Caco-2 (cell line): ENCODE measurements at regions not wholly inside any gene's neighbourhood (a gene's known extent, or its start where the extent isn't known, plus 50 kb on each side); places are given as distances from the start of the nearest gene placed in this dataset.

Source experiments
- BruUV-seq: library from RNA; stranded (reverse); fragments of 400-500 nt; replicated peaks from 2 replicates; lab custom pipeline; 2021; lab: Mats Ljungman, UMichigan
- CTCF ChIA-PET: fragments of 300-600 bp; sonication (Branson Sonifier 250); formaldehyde crosslinking; loops from one replicate; lab custom pipeline; 2022; ENCODE audit warnings: antibody characterized with exemption; lab: Charles Lee
- POLR2A ChIA-PET: fragments of 300-600 bp; sonication (Branson Sonifier 250); formaldehyde crosslinking; loops from one replicate; lab custom pipeline; 2022; ENCODE audit warnings: antibody characterized with exemption; lab: Charles Lee
- DNase-seq, 2 experiments: peaks; one replicate each; pipeline versions ENCODE4 v3.0.0 to v3.0.0-alpha.2; 2020 to 2022
- H3K27me3 ChIP-seq: replicated peaks from 2 replicates; pipeline ENCODE4 v1.6.0; 2011; ENCODE audit warnings: low read length; ENCODE audit not compliant: control insufficient read depth, insufficient read depth
- H3K36me3 ChIP-seq: 2 replicates; pipeline ENCODE4 v1.5.1; 2011; ENCODE audit warnings: low read length; ENCODE audit not compliant: control insufficient read depth, insufficient read depth
- H3K4me1 ChIP-seq: fragments of 250-450 bp; sonication (Bioruptor Pico); 2 replicates; pipeline ENCODE4 v1.5.1; 2020; ENCODE audit warnings: mild to moderate bottlenecking
- H3K4me3 ChIP-seq: 2 replicates; pipeline ENCODE4 v1.5.1; 2011; ENCODE audit warnings: low read depth, mild to moderate bottlenecking, control low read depth, low read length
- H3K9me3 ChIP-seq: fragments of 250-450 bp; sonication (Bioruptor Pico); 2 replicates; pipeline ENCODE4 v1.5.1; 2020; ENCODE audit warnings: mild to moderate bottlenecking, moderate library complexity
- H3K27ac Mint-ChIP-seq: one replicate; pipeline ENCODE4 v1.8.0; 2022; ENCODE audit warnings: mixed read lengths; ENCODE audit not compliant: unreplicated experiment
- H3K27me3 Mint-ChIP-seq: one replicate; pipeline ENCODE4 v1.8.0; 2022; ENCODE audit warnings: mixed read lengths; ENCODE audit not compliant: insufficient read depth, unreplicated experiment
- H3K36me3 Mint-ChIP-seq: one replicate; pipeline ENCODE4 v1.8.0; 2022; ENCODE audit warnings: mild to moderate bottlenecking, mixed read lengths; ENCODE audit not compliant: insufficient read depth, unreplicated experiment
- H3K4me1 Mint-ChIP-seq: one replicate; pipeline ENCODE4 v1.8.0; 2022; ENCODE audit warnings: low read depth, mixed read lengths; ENCODE audit not compliant: unreplicated experiment
- H3K4me3 Mint-ChIP-seq: one replicate; pipeline ENCODE4 v1.8.0; 2022; ENCODE audit warnings: mild to moderate bottlenecking, moderate library complexity, mixed read lengths; ENCODE audit not compliant: unreplicated experiment
- H3K9me3 Mint-ChIP-seq: one replicate; pipeline ENCODE4 v1.8.0; 2022; ENCODE audit warnings: mixed read lengths; ENCODE audit not compliant: unreplicated experiment
- CTCF ChIP-seq, 2 experiments: fragments of 200-600 bp in 1 of 2; IDR thresholded peaks; 1 replicate in 1 of 2; 2 replicates in 1 of 2; pipeline versions ENCODE4 v1.5.1 to v1.8.0; 2011 to 2022; ENCODE audit warnings: antibody characterized with exemption in 1 of 2, control low read depth in 1 of 2, inconsistent platforms in 1 of 2, low read depth in 1 of 2, low read length in 1 of 2, mild to moderate bottlenecking in 1 of 2, moderate library complexity in 1 of 2; ENCODE audit not compliant: insufficient read depth in 1 of 2, severe bottlenecking in 1 of 2, unreplicated experiment in 1 of 2
- intact Hi-C: fragments of 100-400 bp; cut with micrococcal nuclease; formaldehyde crosslinking; loops from one replicate; pipeline ENCODE4 v1.10.0; 2022; ENCODE audit not compliant: unreplicated experiment

GRCh38 chr7:25361863-25362262 is 133.6 kb upstream of the NPVF start:
- H3K27me3 Mint-ChIP-seq, result peaks cover 14% of the 10 kb centered on the region
- CTCF ChIA-PET, result no interaction called here

GRCh38 chr7:25368599-25369201 is 140.4 kb upstream of the NPVF start:
- Histone ChIP-seq H3K4me1 (no peaks in the 10 kb centered on the region), H3K27me3 (no peaks in the 10 kb centered on the region), H3K36me3 (no peaks in the 10 kb centered on the region), H3K4me3 (no peak overlapping the region), H3K9me3 (peaks cover 11% of the 10 kb centered on the region)
- H3K27ac Mint-ChIP-seq, result no peak overlapping the region
- peaks cover 17% of the 10 kb centered on the region for H3K27me3 Mint-ChIP-seq
- intact Hi-C loops, result no loop called here
- POLR2A ChIA-PET, result no interaction called here
- no peak for DNase-seq
- no peak overlapping the region for H3K4me3 Mint-ChIP-seq
- H3K4me1 Mint-ChIP-seq, result no peaks in the 10 kb centered on the region
- CTCF ChIA-PET, result no interaction called here
- BruUV-seq, result no TSS peak
- peaks cover 29% of the 10 kb centered on the region for H3K9me3 Mint-ChIP-seq
- no peak for TF ChIP-seq CTCF (IDR thresholded peaks at IDR 0.05; ENCODE audit: insufficient read depth in 1 of 2, low read depth in 1 of 2, low read length in 1 of 2, severe bottlenecking in 1 of 2, unreplicated experiment in 1 of 2)
- no peaks in the 10 kb centered on the region for H3K36me3 Mint-ChIP-seq

More at GRCh38 chr7:25361863-25362262, 133.6 kb upstream of the NPVF start:
- Mint-ChIP-seq H3K9me3 (no peaks in the 10 kb centered on the region), H3K4me3 (no peak overlapping the region), H3K36me3 (no peaks in the 10 kb centered on the region), H3K27ac (no peak overlapping the region), H3K4me1 (no peaks in the 10 kb centered on the region)
- Histone ChIP-seq H3K36me3 (no peaks in the 10 kb centered on the region), H3K4me1 (no peaks in the 10 kb centered on the region), H3K9me3 (no peaks in the 10 kb centered on the region), H3K4me3 (no peak overlapping the region), H3K27me3 (no peaks in the 10 kb centered on the region)
- POLR2A ChIA-PET, result no interaction called here
- intact Hi-C loops, result no loop called here
- no peak for TF ChIP-seq CTCF (IDR thresholded peaks at IDR 0.05; ENCODE audit: insufficient read depth in 1 of 2, low read depth in 1 of 2, low read length in 1 of 2, severe bottlenecking in 1 of 2, unreplicated experiment in 1 of 2)
- DNase-seq, result no peak
- no TSS peak for BruUV-seq

GRCh38 chr7:25369786-25370185 is 141.5 kb upstream of the NPVF start:
- Mint-ChIP-seq H3K27ac (no peak overlapping the region), H3K27me3 (peaks cover 18% of the 10 kb centered on the region), H3K9me3 (peaks cover 29% of the 10 kb centered on the region), H3K4me1 (no peaks in the 10 kb centered on the region), H3K4me3 (no peak overlapping the region), H3K36me3 (no peaks in the 10 kb centered on the region)
- POLR2A ChIA-PET, result no interaction called here
- TF ChIP-seq CTCF (IDR thresholded peaks at IDR 0.05; ENCODE audit: insufficient read depth in 1 of 2, low read depth in 1 of 2, low read length in 1 of 2, severe bottlenecking in 1 of 2, unreplicated experiment in 1 of 2), result no peak
- Histone ChIP-seq H3K27me3 (no peaks in the 10 kb centered on the region), H3K4me3 (no peak overlapping the region), H3K36me3 (no peaks in the 10 kb centered on the region), H3K4me1 (no peaks in the 10 kb centered on the region), H3K9me3 (peaks cover 11% of the 10 kb centered on the region)
- CTCF ChIA-PET, result no interaction called here
- DNase-seq, result no peak
- intact Hi-C loops, result no loop called here
- BruUV-seq, result no TSS peak
